ENCODE measurements at regions not wholly inside any gene's neighbourhood (a gene's known extent, or its start where the extent isn't known, plus 50 kb on each side); places are given as distances from the start of the nearest gene placed in this dataset.

DNA sequence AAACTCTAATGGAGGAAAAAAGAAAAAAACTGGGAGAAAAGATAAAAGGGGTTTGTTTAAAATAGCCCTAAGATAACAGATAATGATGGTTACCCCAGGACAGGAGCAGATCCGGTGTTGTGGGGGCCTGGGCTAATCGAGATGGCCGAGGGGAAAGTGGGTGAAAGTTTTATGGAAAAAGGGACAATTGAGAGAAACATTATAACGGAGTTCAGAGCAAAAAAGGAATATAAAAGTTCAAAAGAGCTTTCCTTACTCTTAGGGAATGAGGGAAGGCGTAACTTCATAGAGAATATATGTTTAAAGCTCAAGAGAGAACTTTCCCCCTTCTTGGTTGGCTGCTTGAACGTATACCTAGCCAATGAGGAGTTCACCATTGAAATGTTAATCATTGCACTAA lies 131.4 kb downstream of the BAMBI start:
- no peak for DNase-seq (ENCODE audit: low read depth in 4 of 4, low spot score in 2 of 4)

DNA sequence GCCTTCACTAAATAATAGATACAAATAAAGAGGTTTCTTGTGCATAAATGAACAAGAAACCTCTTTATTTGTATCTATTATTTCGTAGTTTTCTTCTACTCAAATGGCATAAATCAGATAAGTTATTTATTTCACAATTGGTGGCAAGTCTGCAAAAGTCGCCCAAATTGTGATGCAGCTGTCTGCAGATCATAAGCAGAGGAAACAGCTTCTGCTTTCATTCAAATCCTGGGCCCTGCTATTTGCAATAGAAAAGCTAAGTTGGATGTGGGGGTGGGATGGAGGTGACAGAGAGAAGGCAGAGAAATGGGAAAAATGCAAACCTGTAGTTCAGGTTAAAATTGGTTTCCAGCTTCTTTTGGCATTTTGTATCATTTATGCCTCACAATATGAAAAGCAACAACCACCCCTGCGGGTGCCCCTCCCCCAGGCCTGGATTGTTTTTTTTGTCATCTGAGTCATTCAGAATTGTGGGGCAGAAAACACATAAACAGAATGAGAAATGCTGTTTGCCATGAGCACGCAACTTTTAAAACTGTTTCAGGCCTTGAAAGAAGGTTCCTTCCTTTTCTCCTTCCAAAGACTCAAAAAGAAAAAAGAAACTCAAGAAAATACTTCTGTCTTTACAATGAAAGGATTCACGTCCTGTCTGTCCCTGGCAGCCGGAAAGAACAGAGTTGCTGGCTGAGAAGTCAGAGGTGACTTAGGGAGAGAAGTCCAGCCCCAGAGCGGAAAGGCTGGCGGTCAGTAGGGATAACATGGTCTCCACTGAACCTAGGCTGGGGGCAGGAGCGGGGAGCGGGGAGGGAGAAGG lies 132.9 kb downstream of the BAMBI start:
- no peak for DNase-seq (ENCODE audit: low read depth in 4 of 4, low spot score in 2 of 4)

DNA sequence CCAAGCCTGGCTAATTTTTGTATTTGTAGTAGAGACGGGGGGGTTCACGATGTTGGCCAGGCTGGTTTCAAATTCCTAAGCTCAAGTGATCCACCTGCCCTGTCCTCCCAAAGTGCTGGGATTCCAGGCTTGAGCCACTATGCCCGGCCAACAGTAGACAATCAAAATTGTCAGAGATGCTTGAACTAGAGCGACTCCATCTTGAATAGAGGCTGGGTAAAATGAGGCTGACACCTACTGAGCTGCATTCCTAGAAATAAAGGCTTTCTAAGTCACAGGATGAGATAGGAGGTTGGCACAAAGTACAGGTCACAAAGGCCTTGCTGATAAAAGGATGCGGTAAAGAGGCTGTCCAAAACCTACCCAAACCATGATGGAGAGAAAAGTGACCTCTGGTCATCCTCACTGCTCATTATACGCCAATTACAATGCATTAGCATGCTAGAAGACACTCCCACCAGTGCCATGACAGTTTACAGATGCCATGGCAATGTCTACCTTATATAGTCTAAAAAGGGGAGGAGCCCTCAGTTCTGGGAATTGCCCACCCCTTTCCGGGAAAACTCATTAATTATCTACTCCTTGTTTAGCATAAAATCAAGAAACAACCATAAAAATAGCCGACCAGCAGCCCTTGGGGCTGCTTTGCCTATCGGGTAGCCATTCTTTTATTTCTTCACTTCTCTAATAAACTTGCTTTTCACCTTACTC lies 134.5 kb downstream of the BAMBI start:
- no peak for DNase-seq (ENCODE audit: low read depth in 4 of 4, low spot score in 2 of 4)

GRCh38 chr10:28812384-28813372 lies 135.4 kb downstream of the BAMBI start:
- DNase-seq (ENCODE audit: low read depth in 4 of 4, low spot score in 2 of 4) = no peak

- no peak for DNase-seq (ENCODE audit: low read depth in 4 of 4, low spot score in 2 of 4)
These were observed 138.4 kb downstream of the BAMBI start for GRCh38 chr10:28815681-28816080.

GRCh38 chr10:28822719-28823464 lies 145.6 kb downstream of the BAMBI start:
- DNase-seq (ENCODE audit: low read depth in 4 of 4, low spot score in 2 of 4) = no peak

DNA sequence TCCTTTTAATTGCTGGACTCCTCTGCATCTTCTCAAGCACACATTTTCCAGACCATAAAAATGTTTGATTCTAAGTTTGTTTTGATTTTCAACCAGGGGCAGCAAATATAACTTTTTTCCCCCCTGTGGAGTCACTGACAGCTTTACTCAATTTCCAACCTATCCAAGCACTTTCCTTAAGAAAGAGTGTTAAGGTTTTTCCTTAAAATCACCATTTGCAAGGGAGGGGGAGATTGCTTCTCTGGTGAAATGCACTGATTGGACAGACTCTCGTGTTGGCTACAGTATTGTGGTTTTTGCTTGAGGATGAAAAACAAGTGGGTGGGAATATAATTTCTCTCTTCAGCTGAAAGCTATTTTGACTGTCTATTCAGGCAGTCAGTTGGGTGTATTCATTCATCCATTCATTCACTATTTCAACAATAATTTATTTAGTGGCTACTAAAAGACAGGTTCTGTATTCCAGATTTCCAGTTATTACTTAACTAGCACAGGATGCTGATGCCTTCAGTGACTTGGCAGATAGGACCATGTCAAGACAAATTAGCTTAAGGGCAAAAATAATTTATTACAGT lies 146.3 kb downstream of the BAMBI start:
- no peak for DNase-seq (ENCODE audit: low read depth in 4 of 4, low spot score in 2 of 4)

DNA sequence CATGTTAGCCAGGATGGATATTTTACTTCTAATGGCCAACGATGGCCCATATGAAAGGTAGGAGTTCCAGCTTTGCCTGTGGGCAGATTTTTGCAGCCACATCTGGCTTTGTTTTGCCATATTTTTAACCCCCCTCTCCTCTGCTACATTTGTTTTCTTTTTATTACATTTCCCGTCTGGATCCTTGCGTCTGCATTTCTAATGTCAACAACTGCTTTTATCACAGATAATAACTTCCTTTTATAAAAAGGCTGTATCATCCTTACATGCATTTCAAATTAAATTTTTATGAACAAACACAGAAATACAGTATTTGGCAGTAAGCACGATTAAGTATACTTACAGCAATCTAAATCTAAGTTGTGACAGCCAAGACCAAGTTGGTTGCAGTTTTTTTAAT lies 156.0 kb downstream of the BAMBI start:
- no peak for DNase-seq (ENCODE audit: low read depth in 4 of 4, low spot score in 2 of 4)

DNA sequence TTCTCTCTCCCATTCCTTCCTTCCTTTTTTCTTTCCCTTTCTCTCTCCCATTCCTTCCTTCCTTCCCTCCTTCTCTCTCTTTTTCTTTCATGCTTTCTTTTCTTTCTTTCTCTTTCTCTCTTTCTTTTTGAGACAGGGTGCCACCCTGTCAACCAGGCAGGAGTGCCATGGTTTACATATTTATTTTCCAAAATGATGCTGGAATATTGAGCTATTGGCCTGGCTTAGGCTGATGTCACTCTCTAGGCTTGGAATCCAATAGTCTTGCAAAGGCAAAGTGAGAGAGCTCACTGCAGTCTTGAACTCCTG lies 159.1 kb downstream of the BAMBI start:
- no peak for DNase-seq (ENCODE audit: low read depth in 4 of 4, low spot score in 2 of 4)

- no peak for DNase-seq (ENCODE audit: low read depth in 4 of 4, low spot score in 2 of 4)
These were observed 160.5 kb downstream of the BAMBI start for GRCh38 chr10:28837613-28838390.

GRCh38 chr10:28838908-28839307 lies 161.6 kb downstream of the BAMBI start:
- DNase-seq (ENCODE audit: low read depth in 4 of 4, low spot score in 2 of 4) = no peak

DNA sequence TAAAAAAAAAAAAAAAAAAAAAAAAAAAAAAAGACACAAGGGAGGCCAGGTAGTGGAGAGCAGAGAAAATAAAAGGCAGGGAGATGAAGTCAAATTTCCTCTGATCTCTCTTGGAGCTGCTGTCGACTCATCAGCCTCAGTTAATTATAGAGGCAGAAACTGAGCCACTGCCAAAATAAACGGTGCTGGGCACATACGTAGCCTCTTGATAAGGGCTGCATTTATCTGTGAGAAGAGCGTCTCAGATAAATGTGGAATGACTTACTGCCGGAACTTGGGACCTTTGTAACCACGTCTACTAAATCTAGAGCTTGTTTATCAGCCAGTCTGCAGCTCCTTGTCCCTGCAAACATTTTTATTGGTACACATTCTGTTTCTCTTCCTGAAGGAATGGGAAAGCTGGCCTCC lies 162.3 kb downstream of the BAMBI start:
- peak in 3 of 4 donors; percentile 61 to 79 (median 70) for DNase-seq (ENCODE audit: low read depth in 4 of 4, low spot score in 2 of 4)

- no peak for DNase-seq (ENCODE audit: low read depth in 4 of 4, low spot score in 2 of 4)
These were observed 162.9 kb downstream of the BAMBI start for GRCh38 chr10:28840202-28840601.

GRCh38 chr10:28840971-28841370 lies 163.7 kb downstream of the BAMBI start:
- no peak for DNase-seq (ENCODE audit: low read depth in 4 of 4, low spot score in 2 of 4)

DNA sequence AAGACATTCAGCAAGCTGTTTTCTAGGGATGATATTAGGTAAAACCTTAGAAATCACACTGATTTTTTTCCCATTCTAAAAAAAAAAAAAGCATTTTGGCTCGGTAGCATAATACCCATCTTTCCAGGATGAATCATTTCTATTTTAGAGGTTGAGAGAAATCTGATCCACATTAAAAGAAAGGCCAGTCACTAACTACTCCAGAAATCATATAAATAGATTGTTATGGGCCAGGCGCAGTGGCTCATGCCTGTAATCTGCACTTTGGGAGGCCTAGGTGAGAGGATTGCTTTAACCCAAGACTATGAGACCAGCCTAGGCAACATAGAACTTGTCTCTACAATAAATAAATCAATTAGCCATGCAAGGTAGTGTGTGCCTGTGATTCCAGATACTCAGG lies 164.3 kb downstream of the BAMBI start:
- no peak for DNase-seq (ENCODE audit: low read depth in 4 of 4, low spot score in 2 of 4)

DNA sequence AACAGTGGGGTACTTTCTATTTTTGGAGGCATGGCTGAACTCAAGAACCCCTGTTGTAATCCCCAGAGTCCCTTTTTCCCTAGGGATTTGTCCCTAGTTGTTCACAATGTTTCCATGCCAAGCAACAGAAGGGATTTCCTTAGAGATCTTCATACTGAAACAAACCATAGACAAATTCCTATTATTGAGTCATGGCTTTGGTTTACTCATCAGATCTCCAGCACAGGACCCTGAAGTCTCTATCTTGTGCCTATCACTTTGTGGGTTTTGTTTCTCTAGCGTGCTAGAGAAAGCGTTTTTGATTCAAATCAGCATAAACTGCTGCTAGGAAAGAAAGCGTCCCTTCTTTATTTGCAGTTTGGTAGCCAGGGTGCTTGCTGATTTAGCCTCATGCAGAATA lies 165.0 kb downstream of the BAMBI start:
- no peak for DNase-seq (ENCODE audit: low read depth in 4 of 4, low spot score in 2 of 4)

DNA sequence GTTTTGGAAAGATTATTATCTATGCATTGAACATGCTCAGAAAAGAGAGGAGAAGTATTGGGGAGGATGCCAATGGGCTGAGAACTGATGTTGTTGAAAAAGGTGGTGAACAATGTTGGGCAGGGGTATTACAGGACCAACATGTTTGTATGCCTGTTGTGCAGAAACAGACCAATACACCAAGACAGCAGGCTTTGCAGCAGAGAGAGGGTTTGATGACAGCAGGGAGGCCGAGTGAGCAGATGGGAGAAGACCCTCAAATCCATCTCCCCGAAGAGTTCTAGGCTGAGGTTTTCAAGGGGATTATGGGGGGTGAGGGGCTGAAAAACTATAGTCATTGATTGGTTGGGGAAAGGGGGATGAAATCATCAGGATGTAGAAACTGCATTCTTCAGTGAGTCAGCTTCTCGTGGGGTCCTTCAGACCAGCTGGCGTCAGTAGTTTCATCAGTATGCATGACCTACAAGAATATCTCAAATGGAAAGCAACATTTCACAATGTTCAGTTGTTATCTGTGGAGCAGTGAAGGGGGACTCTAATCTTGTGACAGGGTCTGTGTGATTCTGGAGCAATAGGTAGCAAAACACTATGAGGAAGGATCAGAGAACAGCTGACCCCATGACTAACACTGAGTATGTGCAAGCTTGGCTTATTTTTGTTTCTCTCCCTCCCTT lies 167.8 kb downstream of the BAMBI start:
- no peak for DNase-seq (ENCODE audit: low read depth in 4 of 4, low spot score in 2 of 4)

GRCh38 chr10:28849309-28849708 lies 172.0 kb downstream of the BAMBI start:
- DNase-seq (ENCODE audit: low read depth in 4 of 4, low spot score in 2 of 4) = no peak

GRCh38 chr10:28849821-28850220 lies 172.5 kb downstream of the BAMBI start:
- no peak for DNase-seq (ENCODE audit: low read depth in 4 of 4, low spot score in 2 of 4)
